ENCODE measurements at regions not wholly inside any gene's neighbourhood (a gene's known extent, or its start where the extent isn't known, plus 50 kb on each side); places are given as distances from the start of the nearest gene placed in this dataset.

DNA sequence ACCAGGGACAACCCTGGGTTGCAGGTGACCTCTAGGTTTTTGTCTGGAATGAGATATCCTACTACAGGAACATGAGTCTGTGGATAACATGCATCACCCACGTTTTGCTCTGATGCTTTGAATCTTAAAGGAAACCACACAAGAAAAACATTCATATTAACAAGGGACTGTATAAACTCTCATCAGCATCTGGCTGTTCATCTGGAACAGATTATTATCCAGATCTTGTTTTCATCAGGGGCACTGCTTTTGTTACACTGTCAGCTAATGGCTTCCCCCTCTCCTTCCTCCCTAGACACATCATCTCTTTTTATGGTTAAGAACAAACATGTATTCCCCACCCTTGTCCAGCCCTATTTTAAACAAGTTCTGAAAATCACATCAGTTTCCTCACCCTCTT lies 1095.7 kb downstream of the AACS start:
- TF ChIP-seq, protein P1, sequence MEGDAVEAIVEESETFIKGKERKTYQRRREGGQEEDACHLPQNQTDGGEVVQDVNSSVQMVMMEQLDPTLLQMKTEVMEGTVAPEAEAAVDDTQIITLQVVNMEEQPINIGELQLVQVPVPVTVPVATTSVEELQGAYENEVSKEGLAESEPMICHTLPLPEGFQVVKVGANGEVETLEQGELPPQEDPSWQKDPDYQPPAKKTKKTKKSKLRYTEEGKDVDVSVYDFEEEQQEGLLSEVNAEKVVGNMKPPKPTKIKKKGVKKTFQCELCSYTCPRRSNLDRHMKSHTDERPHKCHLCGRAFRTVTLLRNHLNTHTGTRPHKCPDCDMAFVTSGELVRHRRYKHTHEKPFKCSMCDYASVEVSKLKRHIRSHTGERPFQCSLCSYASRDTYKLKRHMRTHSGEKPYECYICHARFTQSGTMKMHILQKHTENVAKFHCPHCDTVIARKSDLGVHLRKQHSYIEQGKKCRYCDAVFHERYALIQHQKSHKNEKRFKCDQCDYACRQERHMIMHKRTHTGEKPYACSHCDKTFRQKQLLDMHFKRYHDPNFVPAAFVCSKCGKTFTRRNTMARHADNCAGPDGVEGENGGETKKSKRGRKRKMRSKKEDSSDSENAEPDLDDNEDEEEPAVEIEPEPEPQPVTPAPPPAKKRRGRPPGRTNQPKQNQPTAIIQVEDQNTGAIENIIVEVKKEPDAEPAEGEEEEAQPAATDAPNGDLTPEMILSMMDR (IDR thresholded peaks at IDR 0.05): no peak
- no peak for TF ChIP-seq EZH2 (IDR thresholded peaks at IDR 0.05; ENCODE audit: borderline replicate concordance, insufficient read depth, low read depth, low read length, poor library complexity, severe bottlenecking)

Measured in B cell (primary cell).